Activated CD4-positive, alpha-beta T cell treated with anti-CD3 and anti-CD28 coated beads for 4 hours (primary cell): ENCODE measurements at regions not wholly inside any gene's neighbourhood (a gene's known extent, or its start where the extent isn't known, plus 50 kb on each side); places are given as distances from the start of the nearest gene placed in this dataset.

ENCODE experiments used
- DNase-seq, 2 donors: peaks; one replicate each; pipeline ENCODE4 v3.0.0-alpha.2; 2020

- no peak for DNase-seq
These were observed 670.9 kb downstream of the BRD1 start for GRCh38 chr22:49156662-49157285.

DNA sequence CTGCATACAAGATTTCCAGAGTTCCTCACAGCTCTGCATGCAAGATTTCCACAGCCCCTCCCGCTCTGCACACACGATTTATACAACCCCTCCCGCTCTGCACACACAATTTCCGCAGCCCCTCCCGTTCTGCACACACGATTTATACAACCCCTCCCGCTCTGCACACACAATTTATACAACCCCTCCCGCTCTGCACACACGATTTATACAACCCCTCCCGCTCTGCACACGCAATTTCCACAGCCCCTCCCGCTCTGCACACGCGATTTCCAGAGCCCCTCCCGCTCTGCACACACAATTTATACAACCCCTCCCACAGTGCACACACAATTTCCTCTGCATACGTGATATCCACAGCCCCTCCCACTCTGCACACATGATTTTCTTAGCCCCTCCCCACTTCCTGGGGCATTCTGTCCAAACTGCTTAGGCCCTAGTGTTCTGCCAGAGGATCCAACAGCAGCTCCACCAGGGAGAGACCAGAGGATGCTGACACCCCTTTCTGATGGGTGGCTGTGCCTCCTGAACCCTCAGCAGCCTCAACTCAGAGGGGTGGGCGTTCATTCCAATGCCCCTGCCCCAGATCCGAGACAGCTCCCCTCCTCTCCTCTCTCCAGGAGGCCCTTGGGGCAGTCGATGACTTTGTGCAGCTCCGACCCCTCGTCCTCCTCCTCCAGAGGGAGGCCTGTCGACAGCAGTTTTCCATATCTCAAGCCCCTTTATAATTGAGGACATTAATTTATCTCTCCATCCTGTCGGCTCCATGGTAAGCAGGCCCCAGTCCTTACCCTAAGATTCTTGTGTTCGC is 671.7 kb downstream of the BRD1 start:
- no peak for DNase-seq

DNA sequence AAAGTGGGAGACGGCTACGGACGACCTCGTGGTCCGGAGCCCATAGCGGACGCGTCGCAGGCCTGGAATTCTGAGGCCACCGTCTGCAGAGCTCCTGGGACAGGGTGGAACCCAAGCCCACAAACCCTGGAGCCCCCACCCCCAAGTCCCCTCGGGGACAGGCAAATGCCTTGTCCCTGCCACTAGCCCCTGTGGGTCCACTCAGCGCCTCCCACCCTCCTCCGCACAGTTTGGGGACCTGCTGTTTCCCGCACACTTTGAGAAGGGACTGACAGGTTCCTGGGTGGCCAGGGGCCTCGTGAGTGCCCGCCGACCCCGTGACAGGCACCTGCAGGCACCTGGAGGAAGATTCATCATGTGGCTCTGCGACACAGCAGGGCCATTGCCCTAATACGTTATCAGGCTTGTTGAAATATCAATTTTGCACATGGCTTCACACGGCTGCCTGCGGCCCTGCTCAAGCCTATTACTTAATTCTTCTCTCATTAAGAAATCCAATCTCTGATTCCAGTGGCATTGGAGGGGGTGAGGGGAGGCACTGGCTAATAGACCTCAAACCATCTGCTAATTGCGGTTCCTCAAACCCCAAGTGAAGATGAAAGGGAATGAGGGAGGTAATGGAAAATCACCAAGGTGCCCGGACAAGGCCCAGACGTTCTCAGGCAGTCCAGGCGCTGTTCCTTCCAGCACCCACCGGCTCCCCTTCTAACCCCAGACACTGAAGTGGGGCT is 672.5 kb downstream of the BRD1 start:
- DNase-seq: no peak

GRCh38 chr22:49154433-49154832 is 673.2 kb downstream of the BRD1 start:
- DNase-seq: no peak

- no peak for DNase-seq
These were observed 673.8 kb downstream of the BRD1 start for GRCh38 chr22:49153921-49154320.

GRCh38 chr22:49152939-49153770 is 674.5 kb downstream of the BRD1 start:
- no peak for DNase-seq

DNA sequence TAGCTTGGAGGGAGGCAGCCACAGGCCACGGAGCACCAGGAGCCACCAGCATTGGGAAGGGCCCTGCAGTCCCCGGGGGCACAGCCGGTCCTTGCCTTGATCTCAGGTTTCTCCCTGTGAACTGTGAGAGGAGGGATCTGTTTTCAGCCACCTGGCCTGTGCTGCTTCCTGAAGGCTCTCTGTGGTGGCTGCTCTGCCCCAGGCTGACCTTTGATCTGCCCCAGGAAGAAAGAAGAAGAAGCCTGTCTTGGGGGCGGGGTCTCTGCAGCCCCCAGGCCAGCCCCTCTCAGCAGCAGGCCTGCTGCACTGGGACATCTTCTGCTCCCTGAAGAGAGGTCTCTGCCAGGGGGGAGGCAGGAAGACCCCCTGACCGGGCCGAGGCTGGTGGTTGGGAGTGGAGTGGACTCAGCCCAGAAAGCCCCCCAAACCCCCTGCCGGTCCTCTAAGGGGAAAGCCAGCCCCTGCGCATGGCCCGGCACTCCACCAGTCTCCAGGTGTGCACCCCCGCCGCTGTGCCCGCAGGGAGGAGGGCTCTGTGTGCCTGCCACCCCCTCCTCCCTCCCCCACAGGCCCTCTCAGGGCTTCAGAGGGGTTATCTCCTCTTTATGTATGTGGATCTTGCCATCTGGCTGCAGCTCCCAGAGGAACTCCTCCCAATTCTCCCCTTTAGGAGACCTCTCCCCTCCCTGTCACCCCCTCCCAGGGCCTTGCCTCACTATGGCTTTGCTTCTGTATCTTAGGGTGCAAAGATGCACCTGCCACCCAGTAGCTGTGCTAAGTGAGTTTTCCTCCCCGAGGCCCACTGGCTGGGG is 675.3 kb downstream of the BRD1 start:
- DNase-seq: no peak

DNA sequence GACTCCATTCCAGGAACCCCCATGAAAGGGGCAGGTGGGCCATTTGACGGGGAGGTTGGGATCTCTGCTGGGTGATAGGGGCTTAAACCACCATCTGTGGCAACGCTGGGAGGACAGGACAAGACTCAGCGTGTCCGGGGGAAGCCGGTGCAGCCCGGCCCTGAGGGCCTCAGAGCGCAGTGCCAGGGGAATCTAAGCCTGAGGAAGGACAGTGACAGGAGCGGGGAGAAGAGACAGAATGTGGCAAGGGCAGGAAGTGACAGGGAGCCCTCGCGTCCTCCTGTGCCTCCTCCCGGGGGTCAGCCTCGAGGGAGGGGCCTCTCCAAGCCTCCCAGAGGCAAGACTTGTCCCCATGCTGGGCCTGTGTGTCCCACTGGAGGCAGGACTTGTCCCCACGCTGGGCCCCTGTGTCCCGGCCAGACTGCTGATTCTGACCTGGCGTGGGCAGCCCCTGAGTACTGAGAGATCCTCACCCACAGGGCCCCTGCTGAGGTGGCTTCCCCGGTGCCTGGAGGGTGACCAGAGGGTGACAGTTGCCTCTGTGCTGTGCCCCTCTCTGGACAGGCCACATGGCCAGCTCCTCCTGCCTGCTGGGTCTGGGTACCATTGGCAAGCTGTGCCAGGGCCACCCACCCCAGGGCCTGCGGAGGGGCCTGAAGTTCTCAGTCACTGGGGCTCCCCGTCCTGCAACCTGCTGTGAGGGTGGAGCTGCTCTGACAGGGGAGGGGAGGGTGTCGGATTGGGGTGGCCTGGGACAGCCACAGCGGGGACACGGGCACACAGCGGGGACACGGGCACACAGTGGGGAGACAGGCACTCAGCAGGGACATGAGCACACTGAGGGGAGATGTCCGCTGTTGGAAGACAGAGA is 676.2 kb downstream of the BRD1 start:
- no peak for DNase-seq

DNA sequence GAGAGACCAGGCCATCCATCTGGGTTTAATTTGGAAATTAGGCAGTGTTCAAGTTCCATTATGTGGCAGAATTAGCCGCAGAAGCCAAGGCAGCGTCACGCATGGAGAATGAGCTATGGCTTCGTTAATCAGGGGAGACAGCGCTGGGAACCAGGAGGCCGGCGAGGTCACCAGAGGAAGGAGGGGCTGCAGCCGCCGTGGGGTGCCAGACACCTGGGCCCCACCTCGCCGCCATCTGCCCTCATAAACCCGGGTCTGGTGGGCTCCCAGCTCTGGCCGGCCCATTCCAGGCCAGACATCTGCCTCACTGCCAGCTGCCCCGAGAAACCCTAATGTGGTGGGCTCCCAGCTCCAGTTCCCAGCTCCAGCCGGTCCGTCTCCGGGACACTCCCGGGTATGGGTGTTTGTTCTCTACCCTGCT is 676.9 kb downstream of the BRD1 start:
- DNase-seq: no peak

DNA sequence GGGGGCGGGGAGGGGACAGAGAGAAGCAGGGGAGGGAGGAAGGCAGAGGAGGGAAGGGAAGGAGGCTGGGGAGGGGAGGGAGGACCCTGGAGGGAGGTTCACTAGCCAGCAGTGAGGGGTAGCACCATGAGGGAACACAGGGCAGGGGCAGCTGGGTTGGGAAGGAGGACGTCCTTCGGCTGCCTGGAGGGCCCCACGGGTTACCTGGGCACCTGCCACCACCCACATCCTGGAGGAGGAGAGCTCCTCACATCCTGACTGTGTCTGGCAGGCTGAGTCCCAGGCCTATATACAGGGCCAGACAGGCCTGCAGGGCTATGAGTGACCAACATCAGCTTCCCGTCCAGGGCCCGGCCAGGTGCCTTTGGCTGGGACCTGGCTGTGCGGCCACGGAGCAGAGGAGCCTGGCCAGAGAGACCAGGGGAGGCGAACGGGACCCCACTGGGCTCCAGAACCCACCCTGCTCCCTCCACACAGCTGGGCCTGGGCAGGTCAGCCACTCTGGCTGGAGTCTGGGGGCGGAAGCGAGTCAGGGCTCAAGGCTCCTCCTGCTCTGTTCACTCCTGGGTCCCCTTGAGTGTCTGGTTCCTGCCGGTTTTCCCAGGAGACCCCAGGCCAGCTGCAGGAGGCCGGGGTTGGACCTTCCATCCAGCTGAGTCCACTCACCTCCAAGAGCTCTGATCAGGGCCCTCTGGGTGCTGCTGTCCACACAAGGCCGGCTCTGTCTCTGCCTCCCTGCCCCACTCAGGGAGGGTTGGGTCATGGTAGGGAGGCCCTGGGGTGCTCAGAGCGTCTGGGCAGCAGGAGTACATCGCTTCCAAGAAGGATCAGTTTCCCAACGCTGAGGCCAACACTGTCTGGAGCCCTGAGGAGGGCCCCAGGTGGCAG is 677.7 kb downstream of the BRD1 start:
- no peak for DNase-seq

- DNase-seq: no peak
These were observed 678.7 kb downstream of the BRD1 start for GRCh38 chr22:49148895-49149418.

- DNase-seq: no peak
These were observed 680.0 kb downstream of the BRD1 start for GRCh38 chr22:49147617-49148175.

- no peak for DNase-seq
These were observed 680.5 kb downstream of the BRD1 start for GRCh38 chr22:49147171-49147570.

GRCh38 chr22:49146511-49146910 is 681.2 kb downstream of the BRD1 start:
- DNase-seq: no peak

DNA sequence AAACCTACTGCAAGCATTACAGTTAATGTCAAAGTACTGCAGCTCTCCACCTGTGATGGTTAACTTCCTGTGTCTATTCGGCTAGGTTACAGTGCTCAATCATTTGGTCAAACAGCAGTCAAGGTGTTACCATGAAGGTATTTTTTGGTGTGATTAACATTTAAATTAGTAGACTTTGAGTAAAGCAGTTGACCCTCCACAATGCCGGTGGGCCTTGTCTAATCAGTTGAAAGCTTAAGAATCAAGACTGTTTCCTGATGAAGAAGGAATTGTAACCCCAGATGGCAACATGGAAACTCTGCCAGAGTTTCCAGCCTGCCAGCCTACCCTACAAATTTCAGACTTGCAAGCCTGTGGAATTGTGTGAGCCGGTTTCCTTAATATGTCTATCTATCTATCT is 683.9 kb downstream of the BRD1 start:
- DNase-seq: no peak

GRCh38 chr22:49142891-49143290 is 684.8 kb downstream of the BRD1 start:
- no peak for DNase-seq

GRCh38 chr22:49142296-49142695 is 685.4 kb downstream of the BRD1 start:
- DNase-seq: no peak

DNA sequence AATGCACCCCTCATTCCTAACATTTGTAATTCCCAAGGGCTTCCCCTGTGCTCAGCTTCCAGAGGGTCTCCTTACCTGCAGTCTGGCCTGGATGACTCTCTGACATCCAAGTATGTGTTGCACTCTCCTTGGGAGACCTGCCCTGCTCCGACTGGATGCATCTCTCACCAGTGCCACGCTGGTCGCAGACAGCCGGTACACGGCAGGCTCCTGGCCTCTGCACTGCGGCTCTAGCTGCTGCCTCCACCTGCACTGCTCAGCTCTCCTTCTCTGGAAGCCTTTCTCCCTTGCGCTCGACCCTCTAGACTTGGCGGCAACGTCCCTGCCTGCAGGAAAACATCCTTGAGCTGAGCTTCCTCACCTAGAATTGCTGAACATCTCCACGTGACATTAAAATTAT is 685.9 kb downstream of the BRD1 start:
- no peak for DNase-seq

DNA sequence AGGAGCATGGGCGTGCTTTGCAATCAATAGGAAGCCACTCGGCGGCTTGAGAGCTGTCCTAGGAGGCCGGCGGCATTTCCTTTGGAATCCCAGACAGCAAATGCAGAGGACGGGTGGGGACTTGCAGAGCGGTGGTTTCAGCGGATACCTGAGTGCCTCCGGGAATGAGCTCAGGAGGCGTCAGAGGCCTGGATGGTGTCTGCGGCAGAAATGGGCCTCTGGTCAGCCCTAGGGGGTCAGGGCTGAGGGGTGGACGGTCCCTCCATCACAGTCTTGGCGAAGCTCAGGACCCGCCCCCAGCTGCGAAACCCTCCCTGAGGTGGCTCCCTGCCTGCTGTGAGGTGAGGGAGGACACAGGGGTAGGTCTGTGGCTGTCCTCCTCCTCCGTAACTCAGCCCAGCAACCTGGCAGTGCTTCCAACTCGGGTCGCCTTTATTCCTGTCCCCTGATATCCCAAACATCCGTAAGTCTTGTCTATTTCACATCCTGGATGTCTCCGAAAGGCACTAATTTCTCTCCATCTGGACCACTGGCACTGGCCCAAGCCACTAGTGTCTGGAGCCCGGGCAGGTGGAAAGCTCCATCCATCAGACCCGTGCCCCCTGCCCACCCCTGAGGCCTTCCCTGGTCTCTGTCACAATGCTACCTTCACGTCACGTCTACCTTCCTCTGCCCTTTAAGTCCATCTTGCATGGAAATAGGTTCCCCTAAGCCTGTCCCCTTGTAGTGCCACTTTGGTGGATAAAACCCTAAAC is 686.6 kb downstream of the BRD1 start:
- no peak for DNase-seq
